ENCODE measurements at regions not wholly inside any gene's neighbourhood (a gene's known extent, or its start where the extent isn't known, plus 50 kb on each side); places are given as distances from the start of the nearest gene placed in this dataset.
"Not testable (repeated sequence)": the region's sequence is repeated elsewhere in the genome, so short reads cannot be mapped to it uniquely, and the experiment has no call there.

- no peak for DNase-seq (ENCODE audit: low read depth in 2 of 3, low spot score in 2 of 3)
Measured at GRCh38 chr11:80320765-80321164, 879.9 kb upstream of the TENM4 start.

DNA sequence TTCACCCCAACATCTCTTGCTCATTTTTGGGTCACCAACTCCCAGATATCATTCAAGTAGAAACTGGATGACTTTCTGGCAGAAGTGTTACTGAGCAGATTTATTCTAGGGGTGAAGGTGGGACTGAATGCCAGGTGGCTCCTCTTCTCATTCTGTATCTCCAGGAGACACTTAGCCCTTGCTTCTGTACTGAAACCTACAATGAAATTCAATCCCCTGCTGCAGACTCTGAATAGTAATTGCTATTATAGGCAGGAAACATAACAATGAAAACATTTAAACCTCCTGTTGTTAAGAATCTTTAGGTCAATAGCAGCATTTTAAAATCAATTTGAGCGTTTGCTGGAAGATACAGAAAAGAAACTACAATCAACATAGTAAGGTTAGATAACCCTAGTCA is 879.4 kb upstream of the TENM4 start:
- no peak for DNase-seq (ENCODE audit: low read depth in 2 of 3, low spot score in 2 of 3)

DNA sequence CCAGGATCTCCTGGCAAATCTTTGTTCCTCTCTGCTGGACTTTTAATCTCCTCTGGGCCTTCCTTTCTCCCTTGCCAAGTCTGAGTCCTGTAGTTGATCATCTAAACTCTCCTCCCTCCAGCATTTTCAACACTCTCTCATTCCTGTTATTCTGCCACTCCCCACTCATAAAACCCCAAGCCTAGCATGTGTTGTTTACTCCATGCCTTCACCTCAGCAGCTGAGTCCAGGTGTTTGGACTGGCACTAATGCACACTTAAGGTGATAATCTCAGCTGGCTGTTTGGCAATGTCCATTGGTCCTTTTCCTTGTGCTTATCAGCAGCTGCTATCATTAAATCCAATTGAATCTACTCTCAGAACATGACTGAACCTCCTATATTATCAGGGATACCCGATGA is 876.8 kb upstream of the TENM4 start:
- no peak for DNase-seq (ENCODE audit: low read depth in 2 of 3, low spot score in 2 of 3)

DNA sequence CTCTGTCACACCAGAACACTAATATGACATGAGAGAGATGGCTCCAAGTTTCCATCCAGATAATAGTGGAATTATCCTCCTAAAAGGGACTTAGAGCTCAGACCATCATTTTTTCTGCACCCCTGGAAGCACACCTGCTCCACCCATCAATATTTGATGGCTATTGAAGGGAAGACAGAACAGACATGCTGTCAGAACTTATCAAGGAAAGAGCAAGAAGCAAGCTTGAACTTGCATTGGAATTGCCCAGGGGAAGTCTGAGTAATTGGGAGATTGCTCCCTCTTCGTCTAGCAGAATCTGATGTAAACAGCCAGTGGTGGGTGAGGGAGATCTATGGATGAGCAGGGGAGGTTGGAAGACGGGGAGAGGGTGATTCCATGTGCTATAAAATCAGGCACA is 874.4 kb upstream of the TENM4 start:
- no peak for DNase-seq (ENCODE audit: low read depth in 2 of 3, low spot score in 2 of 3)

GRCh38 chr11:80309301-80309700 is 868.5 kb upstream of the TENM4 start:
- no peak for DNase-seq (ENCODE audit: low read depth in 2 of 3, low spot score in 2 of 3)

- DNase-seq (ENCODE audit: low read depth in 2 of 3, low spot score in 2 of 3), result no peak
Measured at GRCh38 chr11:80307676-80308075, 866.8 kb upstream of the TENM4 start.

DNA sequence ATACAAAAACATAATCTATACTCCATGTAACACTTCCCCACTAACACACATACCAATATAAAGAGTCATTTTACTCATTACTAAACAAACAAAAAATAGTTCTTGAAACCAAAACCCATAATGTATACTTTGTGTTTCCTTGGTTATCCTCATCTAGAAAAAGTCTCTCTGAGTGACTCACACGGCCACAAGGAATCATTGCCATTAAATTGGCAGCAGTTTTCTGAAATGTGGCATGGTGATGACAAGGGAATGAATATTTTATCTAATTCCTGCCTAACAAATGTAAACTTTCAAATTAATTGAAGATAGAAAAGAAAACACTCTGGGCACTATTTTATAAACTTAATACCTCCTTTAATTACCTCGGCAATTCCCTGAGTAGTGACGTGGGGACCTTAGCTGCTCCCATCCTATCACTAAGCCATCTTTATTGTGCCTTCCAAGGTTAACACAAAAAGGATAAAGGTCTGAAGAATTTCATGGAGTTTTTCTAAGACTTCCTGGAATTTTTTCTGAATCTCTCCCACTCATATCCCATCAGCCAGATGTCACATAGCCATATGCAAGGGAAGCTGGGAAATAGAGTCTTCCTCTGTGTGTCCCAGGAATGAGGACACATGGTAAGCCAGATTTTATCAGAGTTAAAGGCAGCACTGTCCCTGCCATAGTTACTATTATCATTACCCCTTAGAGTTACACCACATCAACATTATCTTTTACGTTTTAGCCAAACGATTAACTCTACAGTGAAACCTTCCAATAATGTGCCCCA is 857.2 kb upstream of the TENM4 start:
- no peak for DNase-seq (ENCODE audit: low read depth in 2 of 3, low spot score in 2 of 3)

DNA sequence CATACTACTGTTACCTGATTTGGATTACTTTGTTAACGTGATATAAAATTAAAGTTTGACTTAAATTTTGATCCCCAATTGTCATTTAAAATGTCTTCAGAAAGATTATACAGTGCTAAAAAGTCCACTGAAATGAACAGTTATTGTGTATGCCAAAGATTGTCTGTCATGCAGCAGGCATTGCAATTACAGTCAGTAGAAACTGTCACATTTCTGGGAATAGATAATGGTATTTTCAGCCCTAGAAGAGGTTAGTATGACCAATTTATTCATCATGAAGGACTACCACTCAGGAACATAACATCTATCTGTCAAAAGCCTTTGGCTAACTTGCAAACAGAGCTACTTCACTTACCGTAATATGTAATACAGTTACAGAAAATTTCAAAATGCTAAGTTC is 852.5 kb upstream of the TENM4 start:
- DNase-seq (ENCODE audit: low read depth in 2 of 3, low spot score in 2 of 3), result no peak

- no peak for DNase-seq (ENCODE audit: low read depth in 2 of 3, low spot score in 2 of 3)
Measured at GRCh38 chr11:80284946-80285785, 844.3 kb upstream of the TENM4 start.

DNA sequence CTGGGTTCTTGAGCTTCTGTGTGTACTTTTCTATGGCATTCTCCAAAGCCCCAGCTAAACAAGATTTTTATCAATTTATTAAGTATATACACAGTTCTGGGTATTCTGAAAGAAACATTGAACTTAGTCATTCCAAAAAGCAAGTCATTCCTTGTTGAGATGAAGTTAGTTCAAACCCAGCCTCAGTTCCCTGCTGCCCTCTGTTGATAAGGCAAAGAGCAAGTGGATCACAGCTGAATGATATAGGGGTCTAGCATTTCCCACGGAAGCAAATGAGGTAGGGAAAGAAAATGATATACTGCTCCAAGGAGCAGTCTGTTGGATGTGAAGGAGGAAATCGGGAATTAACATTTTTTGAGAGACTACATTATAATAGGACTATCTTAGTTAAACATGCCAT is 841.8 kb upstream of the TENM4 start:
- DNase-seq (ENCODE audit: low read depth in 2 of 3, low spot score in 2 of 3), result no peak

DNA sequence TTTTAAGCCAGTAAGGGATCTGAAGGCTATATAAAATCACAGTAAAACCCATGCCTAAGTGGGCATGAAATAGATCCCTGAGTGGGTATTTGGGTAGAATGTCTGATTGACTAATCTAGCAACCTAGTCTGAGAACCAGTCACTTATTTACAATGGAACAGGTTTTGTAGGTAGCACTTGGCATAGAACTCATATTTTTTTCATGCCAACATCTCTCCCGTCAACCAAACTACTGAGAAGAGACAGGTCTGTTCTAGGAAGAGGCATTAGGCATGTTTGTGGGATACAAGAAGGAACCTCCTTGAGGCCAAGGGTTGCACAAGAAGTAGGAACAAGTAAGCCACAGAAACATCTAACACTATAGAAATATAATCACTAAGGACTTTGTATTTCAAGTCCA is 840.4 kb upstream of the TENM4 start:
- no peak for DNase-seq (ENCODE audit: low read depth in 2 of 3, low spot score in 2 of 3)

DNA sequence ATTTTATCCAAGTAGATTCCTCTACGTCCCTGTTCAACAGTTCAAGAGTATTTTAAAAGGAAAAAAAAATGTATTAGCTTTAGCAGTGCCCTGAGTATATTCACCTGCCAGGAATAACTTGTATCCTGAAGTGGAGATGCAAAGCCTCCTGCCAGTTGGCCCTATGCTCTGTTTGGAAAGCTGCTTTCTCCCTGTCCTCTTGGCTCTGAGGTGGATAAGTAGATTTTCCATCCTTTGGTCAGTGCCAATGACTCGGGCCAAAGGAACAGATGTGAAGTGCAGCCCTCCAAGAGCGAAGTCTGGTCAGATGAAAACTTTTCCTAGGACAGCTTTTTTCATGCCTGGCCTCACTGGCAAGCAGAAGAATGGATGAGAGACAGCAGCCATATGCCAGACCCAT is 839.9 kb upstream of the TENM4 start:
- no peak for DNase-seq (ENCODE audit: low read depth in 2 of 3, low spot score in 2 of 3)

- DNase-seq (ENCODE audit: low read depth in 2 of 3, low spot score in 2 of 3), result no peak
Measured at GRCh38 chr11:80261776-80262175, 820.9 kb upstream of the TENM4 start.

DNA sequence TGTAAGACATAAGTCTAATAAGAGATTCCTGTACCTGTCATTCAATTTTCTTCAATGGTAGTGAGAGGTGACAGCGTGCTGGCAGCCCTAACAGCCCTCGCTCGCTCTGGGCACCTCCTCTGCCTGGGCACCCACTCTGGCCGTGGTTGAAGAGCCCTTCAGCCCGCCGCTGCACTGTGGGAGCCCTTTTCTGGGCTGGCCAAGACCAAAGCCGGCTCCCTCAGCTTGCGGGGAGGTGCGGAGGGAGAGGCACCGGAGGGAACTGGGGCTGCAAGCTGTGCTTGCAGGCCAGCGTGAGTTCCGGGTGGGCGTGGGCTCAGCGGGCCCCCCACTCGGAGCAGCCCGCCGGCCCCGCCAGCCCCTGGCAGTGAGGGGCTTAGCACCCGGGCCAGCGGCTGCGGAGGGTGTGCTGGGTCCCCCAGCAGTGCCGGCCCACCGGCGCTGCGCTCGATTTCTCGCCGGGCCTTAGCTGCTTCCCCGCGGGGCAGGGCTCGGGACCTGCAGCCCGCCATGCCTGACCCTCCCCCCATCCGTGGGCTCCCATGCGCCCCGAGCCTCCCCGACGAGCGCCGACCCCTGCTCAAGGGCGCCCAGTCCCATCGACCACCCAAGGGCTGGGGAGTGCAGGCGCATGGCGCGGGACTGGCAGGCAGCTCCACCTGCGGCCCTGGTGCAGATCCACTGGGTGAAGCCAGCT is 816.6 kb upstream of the TENM4 start:
- not testable (repeated sequence) for DNase-seq (ENCODE audit: low read depth in 2 of 3, low spot score in 2 of 3)

DNA sequence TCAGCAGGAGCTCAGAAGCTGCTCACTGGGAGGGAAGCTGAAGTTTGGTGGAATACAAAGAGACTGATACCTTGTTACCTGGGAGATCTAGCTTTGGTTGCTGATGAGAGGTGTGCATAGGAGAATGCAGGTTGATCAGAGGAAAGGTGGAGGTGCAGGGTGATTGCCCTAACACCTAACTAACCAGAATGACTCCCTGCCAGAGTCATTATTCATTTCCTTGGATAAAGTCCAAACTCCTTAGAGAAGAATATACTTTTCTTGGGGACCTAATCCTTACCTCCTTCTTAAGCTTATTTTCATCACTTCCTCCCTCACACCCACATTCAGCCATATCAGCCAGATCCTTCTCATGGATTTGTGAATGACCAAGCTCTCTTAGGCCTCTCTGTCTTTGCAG is 814.2 kb upstream of the TENM4 start:
- DNase-seq (ENCODE audit: low read depth in 2 of 3, low spot score in 2 of 3), result no peak

GRCh38 chr11:80241766-80242165 is 800.9 kb upstream of the TENM4 start:
- DNase-seq (ENCODE audit: low read depth in 2 of 3, low spot score in 2 of 3), result no peak

- DNase-seq (ENCODE audit: low read depth in 2 of 3, low spot score in 2 of 3), result no peak
Measured at GRCh38 chr11:80240245-80240644, 799.4 kb upstream of the TENM4 start.

- no peak for DNase-seq (ENCODE audit: low read depth in 2 of 3, low spot score in 2 of 3)
Measured at GRCh38 chr11:80239217-80239616, 798.4 kb upstream of the TENM4 start.

DNA sequence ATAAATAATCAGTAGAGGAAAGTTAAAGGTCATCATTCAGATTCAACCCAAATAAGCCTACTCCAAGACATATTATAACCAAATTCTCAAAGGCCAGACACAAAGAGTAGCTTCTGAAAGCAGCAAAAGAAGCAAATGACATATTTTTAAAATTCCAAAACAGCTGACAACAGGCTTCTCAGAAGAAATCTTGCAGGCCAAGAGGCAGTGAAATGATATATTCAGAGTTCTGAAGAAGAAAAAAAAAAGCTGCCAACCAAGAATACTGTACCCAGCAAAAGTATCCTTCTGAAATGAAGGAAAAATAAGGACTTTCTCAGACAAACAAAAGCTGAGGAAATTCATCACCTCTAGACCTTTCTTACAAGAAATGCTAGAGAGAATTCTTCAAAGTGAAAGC is 787.1 kb upstream of the TENM4 start:
- DNase-seq (ENCODE audit: low read depth in 2 of 3, low spot score in 2 of 3), result no peak

DNA sequence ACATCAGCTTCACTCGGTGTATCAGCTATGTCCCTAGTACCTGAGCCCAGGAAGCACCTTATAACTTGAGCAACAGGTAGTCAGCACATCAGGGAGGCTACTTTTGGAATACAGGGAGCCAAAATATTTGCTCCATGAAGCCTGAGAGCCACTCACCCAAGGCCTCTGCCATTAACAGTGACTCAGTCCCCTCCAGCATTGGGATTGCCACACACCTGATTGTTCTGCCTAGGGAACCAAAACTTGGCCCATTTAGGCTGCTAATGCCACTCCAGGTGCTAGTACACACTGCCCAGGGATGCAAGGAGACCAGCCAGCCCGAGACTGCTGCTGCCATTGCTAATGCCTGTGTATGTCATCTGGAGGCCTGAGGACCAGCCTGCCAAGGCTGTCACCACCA is 773.6 kb upstream of the TENM4 start:
- no peak for DNase-seq (ENCODE audit: low read depth in 2 of 3, low spot score in 2 of 3)

GRCh38 chr11:80211673-80212072 is 770.8 kb upstream of the TENM4 start:
- no peak for DNase-seq (ENCODE audit: low read depth in 2 of 3, low spot score in 2 of 3)

GRCh38 chr11:80204021-80204420 is 763.2 kb upstream of the TENM4 start:
- DNase-seq (ENCODE audit: low read depth in 2 of 3, low spot score in 2 of 3), result no peak

Measured in activated CD8-positive, alpha-beta memory T cell treated with anti-CD3 and anti-CD28 coated beads for 48 hours (primary cell).